ENCODE measurements at regions not wholly inside any gene's neighbourhood (a gene's known extent, or its start where the extent isn't known, plus 50 kb on each side); places are given as distances from the start of the nearest gene placed in this dataset.
"Not testable (repeated sequence)": the region's sequence is repeated elsewhere in the genome, so short reads cannot be mapped to it uniquely, and the experiment has no call there.

DNA sequence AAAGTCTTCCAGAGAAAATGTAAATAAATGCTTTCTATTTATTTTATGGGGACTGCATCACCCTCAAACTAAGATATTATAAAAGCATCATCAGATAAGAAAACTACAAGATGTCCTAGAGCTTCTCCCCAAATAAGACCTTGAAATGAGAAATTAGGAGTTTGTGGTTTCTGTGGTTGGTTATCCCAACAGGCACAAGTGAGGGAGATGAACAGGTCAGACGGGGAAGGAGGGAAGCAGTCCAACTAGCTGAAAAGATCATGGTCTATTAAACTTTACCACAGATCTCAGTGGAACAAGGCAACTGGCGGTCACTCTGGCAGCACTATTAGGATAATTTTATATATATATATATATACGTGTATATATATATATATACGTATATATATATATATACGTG, 319.3 kb upstream of the GRID2 start:
- H3K36me3 ChIP-seq (ENCODE audit: control insufficient read depth, insufficient read depth, low read length) = no peaks in the 10 kb centered on the region
- WGBS (ENCODE audit: insufficient coverage, low lambda C conversion rate) = 100% methylated on average over 2 of the region's 5 CpGs
- H3K27me3 ChIP-seq (ENCODE audit: control insufficient read depth, insufficient read depth, low read length) = no peaks in the 10 kb centered on the region

DNA sequence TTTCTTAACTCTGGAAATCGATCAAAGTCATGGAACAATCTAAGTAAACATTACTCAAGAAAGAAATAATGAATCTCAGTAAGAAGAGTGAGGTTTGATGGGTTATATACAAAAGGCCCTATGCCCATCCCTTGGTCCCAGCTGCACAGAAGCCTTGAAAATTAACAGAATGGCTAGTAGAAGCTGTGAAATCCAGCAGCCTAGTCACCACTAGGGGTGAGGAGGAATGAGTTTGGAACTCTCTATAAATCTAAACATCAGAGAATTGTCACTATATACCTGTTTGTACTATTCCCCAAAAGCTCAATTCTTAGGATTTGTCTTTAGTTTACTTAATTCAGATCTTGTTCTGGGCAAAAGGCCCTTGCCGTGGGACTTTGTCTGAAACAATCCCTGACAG, 313.9 kb upstream of the GRID2 start:
- Histone ChIP-seq H3K27ac (ENCODE audit: low read length) (no peak overlapping the region), H3K9me3 (ENCODE audit: control insufficient read depth, low read depth, low read length) (no peaks in the 10 kb centered on the region), H3K27me3 (ENCODE audit: control insufficient read depth, insufficient read depth, low read length) (no peaks in the 10 kb centered on the region), H3K4me1 (ENCODE audit: control insufficient read depth, insufficient read depth, low read length) (no peaks in the 10 kb centered on the region), H3K36me3 (ENCODE audit: control insufficient read depth, insufficient read depth, low read length) (no peaks in the 10 kb centered on the region), H3K4me3 (ENCODE audit: low read length) (no peak overlapping the region)
- DNase-seq = no peak
- WGBS (ENCODE audit: insufficient coverage, low lambda C conversion rate) = 0% methylated on average over 1 of the region's 2 CpGs

More for the DNA sequence above, 319.3 kb upstream of the GRID2 start:
- DNase-seq = no peak
- Histone ChIP-seq H3K4me1 (ENCODE audit: control insufficient read depth, insufficient read depth, low read length) (no peaks in the 10 kb centered on the region), H3K9me3 (ENCODE audit: control insufficient read depth, low read depth, low read length) (no peaks in the 10 kb centered on the region), H3K4me3 (ENCODE audit: low read length) (no peak overlapping the region), H3K27ac (ENCODE audit: low read length) (no peak overlapping the region)

DNA sequence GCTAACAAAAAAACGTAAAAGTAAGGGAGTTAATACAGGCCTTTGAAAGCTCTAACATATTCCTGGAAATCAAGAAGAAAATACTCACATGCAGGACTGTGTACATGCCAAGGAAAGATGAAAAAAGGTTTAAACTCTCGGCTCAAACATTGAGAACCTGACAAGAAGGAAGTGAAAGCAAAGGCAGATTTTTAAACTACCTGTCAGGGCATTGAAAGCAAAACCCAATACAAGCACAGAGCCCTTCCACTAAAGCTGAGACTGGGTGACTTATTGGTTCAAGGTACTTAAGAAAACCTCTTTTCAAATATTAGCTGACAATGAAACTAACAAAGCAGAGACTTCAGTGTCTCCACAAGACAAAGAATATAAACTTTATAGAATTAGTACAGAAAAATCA, 313.0 kb upstream of the GRID2 start:
- Histone ChIP-seq H3K4me1 (ENCODE audit: control insufficient read depth, insufficient read depth, low read length) (no peaks in the 10 kb centered on the region), H3K36me3 (ENCODE audit: control insufficient read depth, insufficient read depth, low read length) (no peaks in the 10 kb centered on the region), H3K27ac (ENCODE audit: low read length) (no peak overlapping the region), H3K9me3 (ENCODE audit: control insufficient read depth, low read depth, low read length) (no peaks in the 10 kb centered on the region), H3K27me3 (ENCODE audit: control insufficient read depth, insufficient read depth, low read length) (no peaks in the 10 kb centered on the region), H3K4me3 (ENCODE audit: low read length) (no peak overlapping the region)
- no peak for DNase-seq
- WGBS (ENCODE audit: insufficient coverage, low lambda C conversion rate) = 89% methylated on average over 2 of the region's 2 CpGs

DNA sequence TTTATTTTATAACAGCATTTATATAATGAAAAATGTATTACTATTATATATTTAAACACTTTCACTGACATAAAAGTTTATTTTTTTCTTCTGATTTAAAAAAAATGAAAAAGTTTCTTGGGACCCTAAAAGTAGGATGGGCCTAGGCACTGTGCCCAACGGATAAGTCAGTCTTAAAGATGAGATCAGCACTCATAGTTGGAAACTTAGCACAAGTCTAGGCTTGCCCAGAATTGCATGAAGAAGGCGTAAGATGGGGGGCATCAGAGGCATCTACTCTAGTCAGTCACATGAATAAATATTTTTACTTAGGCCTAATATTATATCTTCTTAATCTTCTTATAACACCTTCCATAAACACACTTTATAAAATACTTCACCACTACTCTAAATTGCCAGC, 306.7 kb upstream of the GRID2 start:
- DNase-seq = no peak

DNA sequence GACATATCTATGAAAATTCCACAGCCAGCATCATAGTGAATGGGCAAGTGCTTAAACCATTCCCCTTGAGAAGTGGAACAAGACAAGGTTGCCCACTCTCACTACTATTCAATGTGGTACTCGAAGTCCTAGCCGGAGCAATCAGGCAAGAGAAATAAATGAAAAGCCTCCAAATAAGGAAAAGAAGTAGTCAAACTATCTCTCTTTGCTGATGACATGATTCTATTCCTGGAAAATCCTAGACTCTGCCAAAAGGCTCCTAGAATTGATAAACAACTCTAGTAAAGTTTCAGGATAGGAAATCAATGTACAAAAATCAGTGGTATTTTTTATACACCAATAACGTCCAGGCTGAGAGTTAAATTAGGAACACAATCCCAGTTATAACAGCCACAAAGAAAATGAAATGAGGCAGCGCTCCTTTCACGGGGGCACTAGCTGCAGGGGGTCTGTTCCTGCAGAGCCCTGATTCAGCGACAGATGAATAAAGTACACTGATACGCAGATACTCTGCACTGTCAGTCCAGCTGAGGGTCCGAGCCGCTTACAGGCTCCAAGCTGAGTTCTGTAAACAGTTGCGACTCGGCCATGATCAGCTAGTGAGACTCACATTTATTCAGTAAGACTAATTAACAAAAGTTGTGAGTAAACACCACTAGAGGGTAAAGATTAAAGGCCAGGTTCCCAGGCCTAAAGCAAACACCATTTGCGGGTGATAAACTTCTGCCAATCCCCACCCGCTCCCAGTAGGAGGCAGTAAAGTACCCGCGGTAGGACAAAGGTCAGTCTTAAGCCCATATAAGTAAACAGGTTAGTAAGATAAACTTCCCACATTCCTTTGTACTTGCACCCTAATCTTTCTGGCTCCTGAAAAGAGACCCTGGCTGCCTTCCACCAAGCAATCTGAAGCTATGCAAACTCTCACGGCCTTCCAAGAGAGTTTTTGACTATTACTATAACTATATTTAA, 290.6 kb upstream of the GRID2 start:
- no peak overlapping the region for H3K27ac ChIP-seq (ENCODE audit: low read length)
- peak; percentile 14 to 53 for DNase-seq
- H3K4me1 ChIP-seq (ENCODE audit: control insufficient read depth, insufficient read depth, low read length) = peaks cover 3% of the 10 kb centered on the region
- no peaks in the 10 kb centered on the region for H3K36me3 ChIP-seq (ENCODE audit: control insufficient read depth, insufficient read depth, low read length)
- H3K4me3 ChIP-seq (ENCODE audit: low read length) = no peak overlapping the region
- 60% methylated on average over 1 of the region's 16 CpGs for WGBS (ENCODE audit: insufficient coverage, low lambda C conversion rate)
- H3K27me3 ChIP-seq (ENCODE audit: control insufficient read depth, insufficient read depth, low read length) = no peaks in the 10 kb centered on the region
- no peaks in the 10 kb centered on the region for H3K9me3 ChIP-seq (ENCODE audit: control insufficient read depth, low read depth, low read length)

More for the DNA sequence above, 306.7 kb upstream of the GRID2 start:
- WGBS (ENCODE audit: insufficient coverage, low lambda C conversion rate) = no CpG with 5 or more reads among the region's 2 CpGs
- Histone ChIP-seq H3K4me3 (ENCODE audit: low read length) (no peak overlapping the region), H3K27ac (ENCODE audit: low read length) (no peak overlapping the region), H3K4me1 (ENCODE audit: control insufficient read depth, insufficient read depth, low read length) (no peaks in the 10 kb centered on the region), H3K27me3 (ENCODE audit: control insufficient read depth, insufficient read depth, low read length) (no peaks in the 10 kb centered on the region), H3K36me3 (ENCODE audit: control insufficient read depth, insufficient read depth, low read length) (no peaks in the 10 kb centered on the region), H3K9me3 (ENCODE audit: control insufficient read depth, low read depth, low read length) (no peaks in the 10 kb centered on the region)

DNA sequence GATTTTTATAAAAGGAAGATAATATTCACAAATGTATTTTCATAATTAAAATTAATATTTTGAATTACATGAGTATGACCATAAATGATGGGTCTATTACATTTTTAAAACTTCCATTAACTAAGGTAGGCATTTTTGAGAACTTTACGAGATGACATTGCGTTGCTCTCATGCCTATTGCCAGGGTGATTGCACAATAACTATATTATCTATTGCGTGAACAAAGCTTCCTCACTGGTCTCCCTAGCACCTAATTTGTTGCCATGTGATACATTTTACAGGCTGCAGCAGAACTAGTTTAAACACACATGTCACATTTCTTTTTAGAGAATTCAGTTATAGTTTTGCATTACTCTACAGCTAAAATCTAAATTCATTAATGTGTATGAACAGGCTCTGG, 289.7 kb upstream of the GRID2 start:
- H3K27me3 ChIP-seq (ENCODE audit: control insufficient read depth, insufficient read depth, low read length) = no peaks in the 10 kb centered on the region
- no peak overlapping the region for H3K27ac ChIP-seq (ENCODE audit: low read length)
- H3K36me3 ChIP-seq (ENCODE audit: control insufficient read depth, insufficient read depth, low read length) = no peaks in the 10 kb centered on the region
- no peak overlapping the region for H3K4me3 ChIP-seq (ENCODE audit: low read length)
- 43% methylated on average over 1 of the region's 3 CpGs for WGBS (ENCODE audit: insufficient coverage, low lambda C conversion rate)
- peaks cover 3% of the 10 kb centered on the region for H3K4me1 ChIP-seq (ENCODE audit: control insufficient read depth, insufficient read depth, low read length)
- no peaks in the 10 kb centered on the region for H3K9me3 ChIP-seq (ENCODE audit: control insufficient read depth, low read depth, low read length)
- DNase-seq = peak; percentile 11 to 43

DNA sequence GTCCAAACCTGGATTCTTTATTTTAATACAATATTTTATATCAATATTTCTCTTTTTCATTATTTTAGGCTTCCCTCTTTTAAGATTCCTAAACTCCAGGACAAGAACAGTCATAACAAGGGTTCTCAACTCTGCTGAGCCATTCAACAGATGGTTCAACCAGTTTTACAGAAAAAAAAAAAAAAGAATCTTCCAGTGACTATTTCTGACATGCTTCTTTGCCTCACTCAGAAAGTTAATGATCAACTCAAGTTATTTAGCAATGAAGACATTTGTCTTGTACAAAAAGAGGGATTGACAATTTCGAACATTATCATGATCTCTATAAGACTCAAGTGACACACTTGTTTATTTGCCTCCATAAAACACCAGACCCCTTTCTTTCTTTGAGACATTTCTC, 282.6 kb upstream of the GRID2 start:
- Histone ChIP-seq H3K4me1 (ENCODE audit: control insufficient read depth, insufficient read depth, low read length) (no peaks in the 10 kb centered on the region), H3K27me3 (ENCODE audit: control insufficient read depth, insufficient read depth, low read length) (no peaks in the 10 kb centered on the region), H3K27ac (ENCODE audit: low read length) (no peak overlapping the region), H3K4me3 (ENCODE audit: low read length) (no peak overlapping the region), H3K36me3 (ENCODE audit: control insufficient read depth, insufficient read depth, low read length) (no peaks in the 10 kb centered on the region), H3K9me3 (ENCODE audit: control insufficient read depth, low read depth, low read length) (no peaks in the 10 kb centered on the region)
- DNase-seq = no peak
- 60% methylated on average over 1 of the region's 1 CpG for WGBS (ENCODE audit: insufficient coverage, low lambda C conversion rate)

DNA sequence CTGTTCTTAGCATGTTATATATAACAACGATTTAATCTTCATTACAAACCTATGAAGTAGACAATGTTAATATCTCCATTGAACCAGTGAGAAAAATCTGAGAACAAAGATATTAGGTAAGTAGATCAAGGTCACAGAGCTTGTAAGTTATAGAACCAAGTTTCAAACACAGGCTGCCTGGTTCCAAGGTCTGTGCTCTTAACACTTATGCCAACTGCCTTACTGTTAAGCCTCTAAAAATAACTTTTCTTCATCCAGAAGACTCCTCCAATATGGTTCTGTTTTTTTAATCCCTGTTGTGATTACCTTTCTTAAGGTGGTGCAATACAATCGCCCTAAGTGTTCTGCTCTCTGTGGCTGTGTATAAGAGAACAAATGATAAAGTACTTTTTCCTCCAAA, 282.0 kb upstream of the GRID2 start:
- Histone ChIP-seq H3K27me3 (ENCODE audit: control insufficient read depth, insufficient read depth, low read length) (no peaks in the 10 kb centered on the region), H3K9me3 (ENCODE audit: control insufficient read depth, low read depth, low read length) (no peaks in the 10 kb centered on the region), H3K27ac (ENCODE audit: low read length) (no peak overlapping the region), H3K4me3 (ENCODE audit: low read length) (no peak overlapping the region), H3K4me1 (ENCODE audit: control insufficient read depth, insufficient read depth, low read length) (no peaks in the 10 kb centered on the region), H3K36me3 (ENCODE audit: control insufficient read depth, insufficient read depth, low read length) (no peaks in the 10 kb centered on the region)
- WGBS (ENCODE audit: insufficient coverage, low lambda C conversion rate) = 100% methylated on average over 1 of the region's 2 CpGs
- DNase-seq = no peak

DNA sequence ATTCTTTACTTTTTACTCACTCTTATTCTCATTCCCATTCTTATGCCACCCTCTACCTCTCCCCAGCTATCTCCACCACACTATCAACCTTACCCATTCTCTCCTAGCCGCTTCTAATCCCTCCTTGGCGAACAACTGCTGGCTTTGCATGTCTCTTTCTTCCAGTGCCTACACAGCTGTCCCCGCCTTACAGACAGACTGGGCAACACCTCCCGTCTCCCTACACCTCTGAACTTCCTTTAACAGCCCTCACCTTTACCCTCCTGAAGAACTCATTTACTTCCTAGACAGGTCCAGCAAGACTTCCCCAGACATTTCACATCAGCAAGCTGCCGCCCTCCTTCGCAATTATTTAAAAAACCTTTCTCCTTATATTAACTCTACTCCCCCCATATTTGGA, 274.9 kb upstream of the GRID2 start:
- WGBS (ENCODE audit: insufficient coverage, low lambda C conversion rate) = 87% methylated on average over 3 of the region's 6 CpGs
- H3K9me3 ChIP-seq (ENCODE audit: control insufficient read depth, low read depth, low read length); H3K4me1 ChIP-seq (ENCODE audit: control insufficient read depth, insufficient read depth, low read length); H3K4me3 ChIP-seq (ENCODE audit: low read length); H3K27ac ChIP-seq (ENCODE audit: low read length); H3K27me3 ChIP-seq (ENCODE audit: control insufficient read depth, insufficient read depth, low read length); H3K36me3 ChIP-seq (ENCODE audit: control insufficient read depth, insufficient read depth, low read length); DNase-seq: not testable (repeated sequence)

DNA sequence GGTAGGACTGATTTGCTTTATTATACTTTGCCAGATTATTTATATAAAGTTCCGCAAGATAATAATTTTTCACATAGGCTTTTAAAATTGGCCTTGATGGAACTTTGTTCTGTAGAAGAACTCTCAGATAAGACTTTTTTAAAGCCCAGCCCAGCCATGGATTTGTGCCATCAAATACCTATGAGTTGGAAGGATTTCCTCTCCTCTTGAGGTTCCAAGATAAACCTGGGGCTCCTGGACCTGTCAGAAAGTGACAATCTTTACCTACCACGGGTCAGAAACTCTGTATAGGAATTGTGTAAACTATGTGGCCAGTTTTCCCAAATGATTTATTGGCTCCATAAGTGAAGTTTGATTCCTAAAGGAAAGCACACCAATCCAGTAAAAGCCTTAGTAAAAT, 271.9 kb upstream of the GRID2 start:
- Histone ChIP-seq H3K36me3 (ENCODE audit: control insufficient read depth, insufficient read depth, low read length) (no peaks in the 10 kb centered on the region), H3K27ac (ENCODE audit: low read length) (no peak overlapping the region), H3K27me3 (ENCODE audit: control insufficient read depth, insufficient read depth, low read length) (no peaks in the 10 kb centered on the region), H3K4me3 (ENCODE audit: low read length) (no peak overlapping the region), H3K9me3 (ENCODE audit: control insufficient read depth, low read depth, low read length) (no peaks in the 10 kb centered on the region), H3K4me1 (ENCODE audit: control insufficient read depth, insufficient read depth, low read length) (no peaks in the 10 kb centered on the region)
- WGBS (ENCODE audit: insufficient coverage, low lambda C conversion rate) = 67% methylated on average over 1 of the region's 2 CpGs
- no peak for DNase-seq

DNA sequence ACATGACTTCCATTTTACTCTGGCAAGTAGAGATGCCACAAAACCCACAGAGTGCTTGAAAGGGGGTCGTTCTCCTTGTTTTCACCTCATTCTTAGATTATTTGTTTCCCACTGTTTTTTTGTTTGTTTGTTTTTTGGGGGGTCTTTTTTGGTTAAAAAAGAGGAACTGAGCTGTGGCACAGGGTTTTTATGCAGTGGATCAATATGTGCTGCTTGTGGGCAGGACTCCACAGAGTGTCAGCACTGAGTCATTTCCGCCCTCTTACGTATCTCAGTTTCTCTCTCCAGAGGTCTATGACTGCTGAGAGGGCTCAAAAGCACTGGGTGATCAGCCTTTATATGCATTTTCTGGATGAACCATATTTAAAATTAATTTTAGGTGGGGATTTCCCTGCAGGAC, 268.1 kb upstream of the GRID2 start:
- 80% methylated on average over 1 of the region's 3 CpGs for WGBS (ENCODE audit: insufficient coverage, low lambda C conversion rate)
- Histone ChIP-seq H3K4me1 (ENCODE audit: control insufficient read depth, insufficient read depth, low read length) (no peaks in the 10 kb centered on the region), H3K36me3 (ENCODE audit: control insufficient read depth, insufficient read depth, low read length) (no peaks in the 10 kb centered on the region), H3K27me3 (ENCODE audit: control insufficient read depth, insufficient read depth, low read length) (no peaks in the 10 kb centered on the region), H3K4me3 (ENCODE audit: low read length) (no peak overlapping the region), H3K27ac (ENCODE audit: low read length) (no peak overlapping the region), H3K9me3 (ENCODE audit: control insufficient read depth, low read depth, low read length) (no peaks in the 10 kb centered on the region)
- no peak for DNase-seq
